LNCAP (cell line): ENCODE measurements at regions not wholly inside any gene's neighbourhood (a gene's known extent, or its start where the extent isn't known, plus 50 kb on each side); places are given as distances from the start of the nearest gene placed in this dataset.

ENCODE experiments used
- TF ChIP-seq, protein P1 (sequence below): fragments of 450-650 bp; IDR thresholded peaks from 2 replicates; pipeline ENCODE4 v1.5.1; 2017; ENCODE audit warnings: mild to moderate bottlenecking

DNA sequence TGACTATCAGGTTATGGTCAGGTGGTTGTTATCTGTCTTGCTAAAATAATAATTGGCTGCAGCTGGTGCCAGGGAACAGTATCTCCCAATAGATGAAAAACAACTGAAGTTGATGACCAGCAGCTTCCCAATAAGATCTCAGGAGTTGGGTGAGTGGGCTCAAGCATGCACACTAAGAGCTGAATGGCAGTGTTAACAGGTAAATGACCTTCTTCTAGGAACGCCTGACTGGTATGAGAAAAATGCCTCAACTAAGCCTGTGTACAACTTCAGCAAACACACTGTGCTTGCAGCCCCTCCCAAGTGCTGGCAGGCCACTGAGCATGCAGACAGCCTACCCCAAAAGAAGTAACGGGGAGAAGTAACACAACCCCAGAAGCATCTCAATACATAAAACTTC is 636.9 kb downstream of the ACTR3B start:
- TF ChIP-seq, protein P1, sequence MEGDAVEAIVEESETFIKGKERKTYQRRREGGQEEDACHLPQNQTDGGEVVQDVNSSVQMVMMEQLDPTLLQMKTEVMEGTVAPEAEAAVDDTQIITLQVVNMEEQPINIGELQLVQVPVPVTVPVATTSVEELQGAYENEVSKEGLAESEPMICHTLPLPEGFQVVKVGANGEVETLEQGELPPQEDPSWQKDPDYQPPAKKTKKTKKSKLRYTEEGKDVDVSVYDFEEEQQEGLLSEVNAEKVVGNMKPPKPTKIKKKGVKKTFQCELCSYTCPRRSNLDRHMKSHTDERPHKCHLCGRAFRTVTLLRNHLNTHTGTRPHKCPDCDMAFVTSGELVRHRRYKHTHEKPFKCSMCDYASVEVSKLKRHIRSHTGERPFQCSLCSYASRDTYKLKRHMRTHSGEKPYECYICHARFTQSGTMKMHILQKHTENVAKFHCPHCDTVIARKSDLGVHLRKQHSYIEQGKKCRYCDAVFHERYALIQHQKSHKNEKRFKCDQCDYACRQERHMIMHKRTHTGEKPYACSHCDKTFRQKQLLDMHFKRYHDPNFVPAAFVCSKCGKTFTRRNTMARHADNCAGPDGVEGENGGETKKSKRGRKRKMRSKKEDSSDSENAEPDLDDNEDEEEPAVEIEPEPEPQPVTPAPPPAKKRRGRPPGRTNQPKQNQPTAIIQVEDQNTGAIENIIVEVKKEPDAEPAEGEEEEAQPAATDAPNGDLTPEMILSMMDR: no peak

DNA sequence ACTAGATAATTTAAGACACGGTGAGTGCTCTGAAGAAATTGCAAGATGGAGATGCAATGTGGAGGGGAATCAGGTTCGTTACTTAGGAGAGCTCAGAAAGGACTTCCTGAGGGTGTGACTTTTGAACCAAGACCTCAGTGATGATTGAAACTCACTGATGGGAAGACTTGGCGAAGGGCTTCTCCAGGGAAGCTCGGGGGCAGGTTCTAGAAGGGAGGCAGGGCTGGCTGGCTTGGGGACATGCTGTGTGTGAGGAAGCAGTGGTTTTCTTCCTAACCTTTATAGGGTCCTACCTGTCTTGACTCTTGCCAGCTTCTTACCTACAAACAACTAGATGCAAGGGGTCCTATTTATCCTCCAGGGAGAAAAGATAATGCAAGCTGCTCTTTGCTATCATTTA is 637.9 kb downstream of the ACTR3B start:
- TF ChIP-seq, protein P1: no peak

DNA sequence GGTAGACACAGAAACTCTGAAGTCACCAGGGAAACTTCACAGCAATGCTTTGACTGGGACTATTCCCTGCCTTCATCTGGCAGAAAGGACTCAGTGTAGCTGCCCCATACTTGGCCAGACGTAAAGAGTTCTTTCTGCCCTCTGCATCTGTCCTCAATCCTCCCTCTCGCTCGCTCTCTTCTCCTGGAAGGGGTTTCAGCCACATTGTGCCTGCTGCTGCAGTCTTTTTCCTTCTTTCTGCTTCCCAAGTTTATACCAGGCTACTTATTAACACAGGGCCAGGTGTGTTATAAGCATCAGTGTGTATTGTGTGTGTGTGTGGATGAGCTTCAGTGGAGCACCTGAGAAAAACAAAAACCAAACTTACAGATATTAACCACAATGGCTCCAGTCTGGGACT is 638.4 kb downstream of the ACTR3B start:
- TF ChIP-seq, protein P1: no peak

DNA sequence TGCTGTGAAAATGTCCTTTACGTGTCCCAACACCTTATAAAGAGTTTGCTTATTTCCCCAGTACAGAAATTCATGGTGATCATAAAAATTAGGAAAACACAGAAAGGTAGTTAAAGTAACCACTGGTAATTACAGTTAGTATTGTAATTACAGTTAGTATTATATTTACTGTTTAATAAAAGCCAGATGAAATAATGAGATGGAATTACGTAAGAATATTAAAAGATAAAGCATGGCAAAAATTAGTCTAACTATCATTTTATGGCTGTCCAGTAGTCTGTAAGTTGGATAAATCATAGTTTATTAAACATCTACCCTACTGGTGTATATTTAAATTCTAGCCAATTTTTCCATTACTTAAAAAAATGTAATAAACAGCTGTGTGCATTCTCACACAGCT is 638.8 kb downstream of the ACTR3B start:
- TF ChIP-seq, protein P1: no peak

DNA sequence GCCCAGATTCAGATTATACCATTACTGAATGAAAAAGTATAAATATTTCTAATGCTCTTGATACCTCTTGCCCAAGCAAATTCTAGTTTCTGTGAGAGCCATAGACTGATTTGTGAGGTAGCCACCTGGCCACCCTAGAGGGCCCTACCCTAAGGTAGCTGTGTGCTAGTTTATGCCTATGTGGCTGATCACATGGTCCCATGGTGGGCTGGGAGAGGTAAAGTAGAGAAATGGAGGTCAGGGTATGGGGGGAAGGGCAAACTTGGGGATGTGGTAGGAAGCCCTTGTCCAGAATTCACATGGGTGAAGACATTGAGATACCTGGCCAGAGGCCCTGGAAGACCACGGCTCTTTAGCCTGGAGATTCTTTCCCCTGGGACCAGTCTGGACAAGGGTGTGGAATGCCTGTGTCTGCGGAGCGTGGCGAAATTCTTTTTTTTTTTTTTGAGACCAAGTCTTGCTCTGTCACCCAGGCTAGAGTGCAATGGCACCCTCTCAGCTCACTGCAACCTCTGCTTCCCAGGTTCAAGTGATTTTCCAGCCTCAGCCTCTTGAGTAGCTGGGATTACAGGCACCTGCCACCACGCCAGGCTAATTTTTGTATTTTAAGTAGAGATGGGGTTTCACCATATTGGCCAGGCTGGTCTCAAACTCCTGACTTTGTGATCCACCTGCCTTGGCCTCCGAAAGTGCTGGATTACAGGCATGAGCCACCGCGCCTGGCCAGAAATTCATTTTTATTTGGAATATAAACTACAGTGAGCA is 639.4 kb downstream of the ACTR3B start:
- TF ChIP-seq, protein P1: no peak

DNA sequence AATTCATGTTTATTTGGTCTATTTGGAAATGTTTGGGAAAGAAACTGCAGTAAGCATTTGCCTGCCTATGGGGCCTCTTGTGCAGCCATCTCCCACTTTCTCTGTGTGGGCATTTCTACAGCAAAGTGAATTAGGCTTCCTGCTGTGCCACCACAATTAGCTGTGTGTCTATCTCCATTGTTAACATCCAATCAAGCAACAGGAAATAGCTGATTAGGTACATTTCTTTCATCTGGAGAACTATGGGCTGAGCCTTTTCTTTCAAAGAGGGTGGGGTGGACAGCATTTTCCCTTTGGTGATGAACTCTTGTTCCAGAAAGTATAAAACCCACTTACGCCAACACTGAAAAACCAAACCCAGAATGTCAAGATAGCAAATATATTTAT is 640.0 kb downstream of the ACTR3B start:
- TF ChIP-seq, protein P1: no peak

DNA sequence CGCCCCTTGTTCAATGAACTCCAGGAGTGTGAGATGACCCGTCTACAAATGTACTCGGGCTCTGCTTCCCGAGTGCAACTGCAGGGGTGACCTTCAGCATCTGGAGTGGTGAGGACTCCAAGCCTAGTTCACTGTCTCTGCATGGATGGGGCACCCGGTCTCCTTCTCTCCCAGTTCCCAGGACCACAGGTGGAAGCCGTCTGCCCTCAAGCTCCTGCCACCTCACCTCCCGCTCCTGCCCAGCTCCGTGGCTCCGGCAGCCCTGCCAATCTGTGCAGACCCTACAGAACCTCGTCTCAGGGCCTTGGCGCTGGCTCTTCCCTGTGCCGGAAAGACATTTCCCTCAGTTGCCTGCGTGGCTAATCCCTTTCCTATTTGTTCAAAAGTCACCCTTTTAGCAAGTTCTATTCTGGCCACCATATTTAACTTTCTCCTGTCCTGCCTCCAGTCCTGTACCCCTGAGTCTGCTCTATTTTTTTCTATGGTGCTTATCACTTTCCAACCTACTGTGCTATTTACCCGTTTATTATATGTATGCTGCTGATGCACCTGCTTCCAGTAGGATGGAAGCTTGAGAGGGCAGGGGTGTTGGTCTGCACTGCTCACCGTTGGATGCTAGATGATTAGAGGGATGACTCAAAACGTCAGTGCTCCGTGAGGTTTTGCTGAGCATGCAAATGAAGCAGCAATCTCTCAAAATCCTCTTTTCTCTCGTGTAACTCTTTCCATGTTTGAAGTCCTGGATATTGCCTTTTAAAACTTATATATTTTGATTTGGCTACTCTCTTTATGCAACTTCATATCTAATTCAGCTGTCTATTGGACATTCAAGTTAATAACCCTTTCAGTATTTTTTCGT is 641.4 kb downstream of the ACTR3B start:
- TF ChIP-seq, protein P1: no peak
